ENCODE measurements at regions not wholly inside any gene's neighbourhood (a gene's known extent, or its start where the extent isn't known, plus 50 kb on each side); places are given as distances from the start of the nearest gene placed in this dataset.

DNA sequence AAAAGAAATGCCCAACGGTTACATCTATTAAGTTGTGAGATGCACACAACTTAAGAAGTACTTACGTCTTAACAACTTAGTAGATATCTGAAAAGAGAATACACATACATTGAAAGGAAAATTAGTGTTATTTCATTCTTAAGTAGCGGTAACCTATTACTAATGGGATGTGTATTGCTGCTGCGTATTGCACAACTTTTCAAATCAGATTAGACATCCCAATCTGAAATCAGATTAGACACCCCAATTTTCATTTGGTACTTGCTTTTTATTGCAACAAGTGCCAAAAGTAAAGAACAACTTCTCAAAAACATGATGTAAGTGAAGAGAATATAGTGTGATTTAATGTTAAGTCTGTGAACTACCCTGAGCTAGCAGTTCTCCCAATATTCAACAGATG, 155.5 kb downstream of the DSC3 start:
- Histone ChIP-seq H3K79me2 (ENCODE audit: control insufficient read depth, low read length) (no peaks in the 10 kb centered on the region), H3K4me1 (ENCODE audit: control insufficient read depth, low read length) (no peaks in the 10 kb centered on the region), H3K4me2 (ENCODE audit: low read length) (no peak overlapping the region), H3K9me3 (ENCODE audit: control insufficient read depth, insufficient read depth, low read length) (no peaks in the 10 kb centered on the region), H3K36me3 (ENCODE audit: control insufficient read depth, low read length) (no peaks in the 10 kb centered on the region), H4K20me1 (ENCODE audit: control insufficient read depth, insufficient read depth, low read depth, low read length) (no peaks in the 10 kb centered on the region), H3F3A (ENCODE audit: control insufficient read depth, insufficient read depth) (no peaks in the 10 kb centered on the region), H3K27ac (ENCODE audit: low read depth, low read length) (no peak overlapping the region), H3K27me3 (ENCODE audit: control insufficient read depth, low read length) (no peaks in the 10 kb centered on the region), H3K4me3 (ENCODE audit: low read length) (no peak overlapping the region), H3K9me2 (replicated peaks; ENCODE audit: control insufficient read depth, low read length) (no peaks in the 10 kb centered on the region; the same call in 1 of the 2 replicates)
- TF ChIP-seq, protein P1, sequence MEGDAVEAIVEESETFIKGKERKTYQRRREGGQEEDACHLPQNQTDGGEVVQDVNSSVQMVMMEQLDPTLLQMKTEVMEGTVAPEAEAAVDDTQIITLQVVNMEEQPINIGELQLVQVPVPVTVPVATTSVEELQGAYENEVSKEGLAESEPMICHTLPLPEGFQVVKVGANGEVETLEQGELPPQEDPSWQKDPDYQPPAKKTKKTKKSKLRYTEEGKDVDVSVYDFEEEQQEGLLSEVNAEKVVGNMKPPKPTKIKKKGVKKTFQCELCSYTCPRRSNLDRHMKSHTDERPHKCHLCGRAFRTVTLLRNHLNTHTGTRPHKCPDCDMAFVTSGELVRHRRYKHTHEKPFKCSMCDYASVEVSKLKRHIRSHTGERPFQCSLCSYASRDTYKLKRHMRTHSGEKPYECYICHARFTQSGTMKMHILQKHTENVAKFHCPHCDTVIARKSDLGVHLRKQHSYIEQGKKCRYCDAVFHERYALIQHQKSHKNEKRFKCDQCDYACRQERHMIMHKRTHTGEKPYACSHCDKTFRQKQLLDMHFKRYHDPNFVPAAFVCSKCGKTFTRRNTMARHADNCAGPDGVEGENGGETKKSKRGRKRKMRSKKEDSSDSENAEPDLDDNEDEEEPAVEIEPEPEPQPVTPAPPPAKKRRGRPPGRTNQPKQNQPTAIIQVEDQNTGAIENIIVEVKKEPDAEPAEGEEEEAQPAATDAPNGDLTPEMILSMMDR (IDR thresholded peaks at IDR 0.05; ENCODE audit: low read depth, low read length, poor library complexity, severe bottlenecking), result no peak
- TF ChIP-seq EZH2phosphoT487 (IDR thresholded peaks at IDR 0.05; ENCODE audit: borderline replicate concordance, low read length), result no peak

DNA sequence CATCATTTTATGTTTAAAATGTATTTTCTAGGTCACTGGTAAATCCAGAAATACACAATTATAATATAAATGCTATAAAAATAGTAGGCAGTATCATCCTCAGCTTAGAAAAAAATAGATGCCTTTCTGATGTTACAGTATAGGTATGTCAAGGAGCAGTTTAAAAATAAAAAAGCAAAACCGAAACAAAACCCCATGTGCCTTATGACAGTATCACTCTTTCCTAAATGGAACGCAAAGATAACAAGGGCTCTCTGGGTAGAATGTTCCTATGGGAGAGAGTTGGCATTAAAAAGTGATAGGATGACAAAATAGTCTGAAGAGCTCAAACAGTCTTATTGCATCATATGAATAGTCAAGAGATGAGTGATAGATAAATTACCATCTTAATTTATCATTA, 172.1 kb downstream of the DSC3 start:
- H3K27ac ChIP-seq (ENCODE audit: low read depth, low read length), result no peak overlapping the region
- H3K9me2 ChIP-seq (replicated peaks; ENCODE audit: control insufficient read depth, low read length), result no peaks in the 10 kb centered on the region
- no peak overlapping the region for H3K4me3 ChIP-seq (ENCODE audit: low read length)
- no peaks in the 10 kb centered on the region for H3F3A ChIP-seq (ENCODE audit: control insufficient read depth, insufficient read depth)
- H3K4me2 ChIP-seq (ENCODE audit: low read length), result no peak overlapping the region
- no peak for TF ChIP-seq EZH2phosphoT487 (IDR thresholded peaks at IDR 0.05; ENCODE audit: borderline replicate concordance, low read length)
- TF ChIP-seq, protein P1 (IDR thresholded peaks at IDR 0.05; ENCODE audit: low read depth, low read length, poor library complexity, severe bottlenecking), result no peak
- H3K4me1 ChIP-seq (ENCODE audit: control insufficient read depth, low read length), result no peaks in the 10 kb centered on the region
- no peaks in the 10 kb centered on the region for H4K20me1 ChIP-seq (ENCODE audit: control insufficient read depth, insufficient read depth, low read depth, low read length)
- no peaks in the 10 kb centered on the region for H3K27me3 ChIP-seq (ENCODE audit: control insufficient read depth, low read length)
- no peaks in the 10 kb centered on the region for H3K79me2 ChIP-seq (ENCODE audit: control insufficient read depth, low read length)
- H3K9me3 ChIP-seq (ENCODE audit: control insufficient read depth, insufficient read depth, low read length), result no peaks in the 10 kb centered on the region
- H3K36me3 ChIP-seq (ENCODE audit: control insufficient read depth, low read length), result no peaks in the 10 kb centered on the region

DNA sequence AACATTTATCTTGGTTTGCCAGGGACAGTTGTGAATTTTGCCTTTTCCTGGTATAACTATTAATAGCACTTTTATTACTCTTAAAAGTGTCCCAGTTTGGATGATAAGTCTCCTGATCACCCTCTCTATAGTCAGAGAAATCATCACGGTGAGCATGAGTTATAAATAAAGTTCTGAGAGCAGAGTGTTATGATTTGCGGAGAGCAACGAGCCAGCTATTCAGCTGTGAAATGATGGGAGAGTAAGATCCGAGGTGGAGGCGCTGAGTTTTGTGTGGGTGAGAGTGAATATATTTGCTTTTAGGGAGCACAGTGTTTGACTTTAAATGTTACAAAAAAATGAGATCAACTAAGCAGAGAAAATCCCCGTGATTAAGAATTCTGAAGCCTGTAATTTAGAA, 179.6 kb downstream of the DSC3 start:
- H3K4me1 ChIP-seq (ENCODE audit: control insufficient read depth, low read length), result no peaks in the 10 kb centered on the region
- no peaks in the 10 kb centered on the region for H3K9me3 ChIP-seq (ENCODE audit: control insufficient read depth, insufficient read depth, low read length)
- H3K79me2 ChIP-seq (ENCODE audit: control insufficient read depth, low read length), result no peaks in the 10 kb centered on the region
- no peak overlapping the region for H3K4me3 ChIP-seq (ENCODE audit: low read length)
- H3K36me3 ChIP-seq (ENCODE audit: control insufficient read depth, low read length), result no peaks in the 10 kb centered on the region
- H3K4me2 ChIP-seq (ENCODE audit: low read length), result no peak overlapping the region
- no peaks in the 10 kb centered on the region for H3K27me3 ChIP-seq (ENCODE audit: control insufficient read depth, low read length)
- no peaks in the 10 kb centered on the region for H3K9me2 ChIP-seq (replicated peaks; ENCODE audit: control insufficient read depth, low read length)
- no peaks in the 10 kb centered on the region for H3F3A ChIP-seq (ENCODE audit: control insufficient read depth, insufficient read depth)
- no peaks in the 10 kb centered on the region for H4K20me1 ChIP-seq (ENCODE audit: control insufficient read depth, insufficient read depth, low read depth, low read length)
- H3K27ac ChIP-seq (ENCODE audit: low read depth, low read length), result no peak overlapping the region
- TF ChIP-seq EZH2phosphoT487 (IDR thresholded peaks at IDR 0.05; ENCODE audit: borderline replicate concordance, low read length), result no peak
- TF ChIP-seq, protein P1 (IDR thresholded peaks at IDR 0.05; ENCODE audit: low read depth, low read length, poor library complexity, severe bottlenecking), result no peak

DNA sequence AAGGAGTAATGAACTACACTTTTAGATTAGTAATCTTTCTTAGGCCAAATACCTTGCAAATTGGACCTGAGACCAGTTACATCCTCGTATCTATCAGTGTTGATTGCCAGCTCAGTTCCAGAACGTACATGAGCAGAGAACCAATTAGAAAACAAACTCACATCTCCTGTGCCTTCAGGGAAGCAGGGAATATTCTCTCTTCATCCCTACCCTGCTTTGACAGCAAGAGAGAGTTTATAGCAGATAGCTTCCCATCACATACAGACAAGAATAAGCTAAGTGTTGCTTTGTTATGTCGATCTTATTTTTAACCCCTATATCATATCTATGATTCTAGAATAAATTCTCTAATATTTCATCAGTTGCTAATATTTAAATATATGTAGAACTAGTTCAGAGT, 181.8 kb downstream of the DSC3 start:
- H3K79me2 ChIP-seq (ENCODE audit: control insufficient read depth, low read length), result no peaks in the 10 kb centered on the region
- no peaks in the 10 kb centered on the region for H3K4me1 ChIP-seq (ENCODE audit: control insufficient read depth, low read length)
- no peak overlapping the region for H3K4me2 ChIP-seq (ENCODE audit: low read length)
- H3K9me2 ChIP-seq (replicated peaks; ENCODE audit: control insufficient read depth, low read length), result no peaks in the 10 kb centered on the region
- no peaks in the 10 kb centered on the region for H4K20me1 ChIP-seq (ENCODE audit: control insufficient read depth, insufficient read depth, low read depth, low read length)
- H3K36me3 ChIP-seq (ENCODE audit: control insufficient read depth, low read length), result no peaks in the 10 kb centered on the region
- H3K4me3 ChIP-seq (ENCODE audit: low read length), result no peak overlapping the region
- TF ChIP-seq, protein P1 (IDR thresholded peaks at IDR 0.05; ENCODE audit: low read depth, low read length, poor library complexity, severe bottlenecking), result no peak
- no peak for TF ChIP-seq EZH2phosphoT487 (IDR thresholded peaks at IDR 0.05; ENCODE audit: borderline replicate concordance, low read length)
- H3K27ac ChIP-seq (ENCODE audit: low read depth, low read length), result no peak overlapping the region
- no peaks in the 10 kb centered on the region for H3F3A ChIP-seq (ENCODE audit: control insufficient read depth, insufficient read depth)
- H3K27me3 ChIP-seq (ENCODE audit: control insufficient read depth, low read length), result no peaks in the 10 kb centered on the region
- H3K9me3 ChIP-seq (ENCODE audit: control insufficient read depth, insufficient read depth, low read length), result no peaks in the 10 kb centered on the region

Data from DOHH2 (cell line).